Fibroblast of lung (primary cell): ENCODE measurements at regions not wholly inside any gene's neighbourhood (a gene's known extent, or its start where the extent isn't known, plus 50 kb on each side); places are given as distances from the start of the nearest gene placed in this dataset.
"Not testable (repeated sequence)": the region's sequence is repeated elsewhere in the genome, so short reads cannot be mapped to it uniquely, and the experiment has no call there.

Experiments
- DNase-seq, 2 donors: peaks; one replicate each; pipeline versions ENCODE4 v3.0.0 to v3.0.0-alpha.2; 2010; ENCODE audit warnings: low read depth in 2 of 2
- H2AFZ ChIP-seq: 2 replicates; pipeline ENCODE4 v1.5.1; 2012; ENCODE audit warnings: low read length, control low read depth, inconsistent platforms
- H3K27ac ChIP-seq: 2 replicates; pipeline ENCODE4 v1.5.1; 2011; ENCODE audit warnings: low read length, control low read depth; ENCODE audit not compliant: insufficient read depth
- H3K27me3 ChIP-seq: 2 replicates; pipeline ENCODE4 v1.5.1; 2011; ENCODE audit warnings: mild to moderate bottlenecking, low read length; ENCODE audit not compliant: control insufficient read depth, insufficient read depth
- H3K36me3 ChIP-seq: 2 replicates; pipeline ENCODE4 v1.5.1; 2011; ENCODE audit warnings: low read length; ENCODE audit not compliant: control insufficient read depth, insufficient read depth
- H3K4me1 ChIP-seq: 2 replicates; pipeline ENCODE4 v1.5.1; 2011; ENCODE audit warnings: low read length; ENCODE audit not compliant: control insufficient read depth, insufficient read depth; ENCODE audit errors: extremely low read depth
- H3K4me2 ChIP-seq: 2 replicates; pipeline ENCODE4 v1.5.1; 2011; ENCODE audit warnings: low read length, control low read depth; ENCODE audit not compliant: insufficient read depth; ENCODE audit errors: extremely low read depth
- H3K4me3 ChIP-seq, 4 experiments: fragments of 200-600 bp in 1 of 4; sonication (generic) in 1 of 4; replicated peaks in 1 of 4; 2 replicates each; pipeline ENCODE4 v1.5.1; 2011 to 2016; ENCODE audit warnings: low read length in 4 of 4, low read depth in 3 of 4, mild to moderate bottlenecking in 3 of 4, control low read depth in 2 of 4, inconsistent platforms in 1 of 4, mixed read lengths in 1 of 4; ENCODE audit not compliant: insufficient read depth in 1 of 4; ENCODE audit errors: control extremely low read depth in 1 of 4
- H3K79me2 ChIP-seq: 2 replicates; pipeline ENCODE4 v1.5.1; 2012; ENCODE audit warnings: mild to moderate bottlenecking, low read length, inconsistent platforms; ENCODE audit not compliant: control insufficient read depth, insufficient read depth
- H3K9ac ChIP-seq: 2 replicates; pipeline ENCODE4 v1.5.1; 2011; ENCODE audit warnings: mild to moderate bottlenecking, low read length, control low read depth; ENCODE audit not compliant: insufficient read depth
- H3K9me3 ChIP-seq: 2 replicates; pipeline ENCODE4 v1.5.1; 2012; ENCODE audit warnings: low read depth, low read length; ENCODE audit not compliant: control insufficient read depth, insufficient read depth
- H4K20me1 ChIP-seq: 2 replicates; pipeline ENCODE4 v1.5.1; 2011; ENCODE audit warnings: low read length; ENCODE audit not compliant: control insufficient read depth, insufficient read depth; ENCODE audit errors: extremely low read depth
- CTCF ChIP-seq, 2 donors: IDR thresholded peaks in 1 of 2; conservative IDR thresholded peaks in 1 of 2; 1 replicate in 1 of 2; 2 replicates in 1 of 2; pipeline ENCODE4 v1.5.1; 2011 to 2012; ENCODE audit warnings: low read length in 2 of 2, control low read depth in 1 of 2, inconsistent platforms in 1 of 2, low read depth in 1 of 2, mild to moderate bottlenecking in 1 of 2
- EZH2 ChIP-seq: IDR thresholded peaks from 2 replicates; pipeline ENCODE4 v1.5.1; 2012; ENCODE audit warnings: low read length, control low read depth, mild to moderate bottlenecking; ENCODE audit errors: missing control alignments

GRCh38 chr3:181596126-181596525, 115.6 kb upstream of the SOX2 start:
- DNase-seq: no peak
- H3K79me2 ChIP-seq: no peaks in the 10 kb centered on the region
- no peaks in the 10 kb centered on the region for H3K9me3 ChIP-seq
- H3K36me3 ChIP-seq: no peaks in the 10 kb centered on the region
- H4K20me1 ChIP-seq: no peaks in the 10 kb centered on the region
- no peak overlapping the region for H2AFZ ChIP-seq
- no peak overlapping the region for H3K4me2 ChIP-seq
- H3K27ac ChIP-seq: no peak overlapping the region
- H3K4me1 ChIP-seq: no peaks in the 10 kb centered on the region
- TF ChIP-seq EZH2: no peak
- TF ChIP-seq CTCF (conservative IDR thresholded peaks at IDR 0.05 in 1 of 2, IDR thresholded peaks at IDR 0.05 in 1 of 2; ENCODE audit: low read depth in 1 of 2, low read length in 2 of 2): no peak
- H3K4me3 ChIP-seq: no peak overlapping the region
- no peaks in the 10 kb centered on the region for H3K27me3 ChIP-seq
- no peak overlapping the region for H3K9ac ChIP-seq

- not testable (repeated sequence) for H3K4me1 ChIP-seq, H3K9ac ChIP-seq, H2AFZ ChIP-seq, H3K27ac ChIP-seq, H3K4me3 ChIP-seq, H3K27me3 ChIP-seq, H3K9me3 ChIP-seq, H4K20me1 ChIP-seq, H3K36me3 ChIP-seq, H3K79me2 ChIP-seq, DNase-seq, H3K4me2 ChIP-seq
Observed at GRCh38 chr3:181590939-181591338, 120.8 kb upstream of the SOX2 start.

- no peak overlapping the region for H3K27ac ChIP-seq
Observed at GRCh38 chr3:181582619-181583018, 129.1 kb upstream of the SOX2 start.

More at GRCh38 chr3:181582619-181583018, 129.1 kb upstream of the SOX2 start:
- H3K4me2 ChIP-seq: no peak overlapping the region
- no peak for DNase-seq
- no peaks in the 10 kb centered on the region for H4K20me1 ChIP-seq
- no peak overlapping the region for H2AFZ ChIP-seq
- H3K36me3 ChIP-seq: no peaks in the 10 kb centered on the region
- no peaks in the 10 kb centered on the region for H3K79me2 ChIP-seq
- H3K27me3 ChIP-seq: no peaks in the 10 kb centered on the region
- H3K9ac ChIP-seq: no peak overlapping the region
- no peak overlapping the region for H3K4me3 ChIP-seq
- no peak for TF ChIP-seq CTCF (conservative IDR thresholded peaks at IDR 0.05 in 1 of 2, IDR thresholded peaks at IDR 0.05 in 1 of 2; ENCODE audit: low read depth in 1 of 2, low read length in 2 of 2)
- TF ChIP-seq EZH2: no peak
- no peaks in the 10 kb centered on the region for H3K9me3 ChIP-seq
- H3K4me1 ChIP-seq: no peaks in the 10 kb centered on the region
